SK-N-SH (cell line): ENCODE measurements at regions not wholly inside any gene's neighbourhood (a gene's known extent, or its start where the extent isn't known, plus 50 kb on each side); places are given as distances from the start of the nearest gene placed in this dataset.

Source experiments
- CTCF ChIA-PET: fragments of 300-600, 350-600 bp; formaldehyde crosslinking; extraction: SDS; loops from one replicate; lab custom pipeline; 2021; lab: Yijun Ruan, JAX
- POLR2A ChIA-PET: fragments of 350-600 bp; sonication (Branson Sonifier 250); formaldehyde crosslinking; extraction: SDS; loops from one replicate; lab custom pipeline; 2020; ENCODE audit warnings: antibody characterized with exemption, inconsistent platforms; lab: Yijun Ruan, JAX
- DNase-seq: peaks from one replicate; pipeline ENCODE4 v3.0.0; 2012
- H2AFZ ChIP-seq: fragments of 200-600 bp; sonication (generic); 2 replicates; pipeline ENCODE4 v1.8.1; 2016; ENCODE audit warnings: antibody characterized with exemption, mild to moderate bottlenecking, low read depth
- H3F3A ChIP-seq: fragments of 200-600 bp; sonication (generic); replicated peaks from 2 replicates; pipeline ENCODE3; 2016; ENCODE audit warnings: antibody characterized with exemption, mild to moderate bottlenecking; ENCODE audit not compliant: insufficient read depth
- H3K27ac ChIP-seq, 2 experiments: fragments of 200-500 bp in 1 of 2; fragments of 200-600 bp in 1 of 2; sonication (Bioruptor generic) in 1 of 2; sonication (generic), shearing (Covaris generic) in 1 of 2; 2 replicates each; pipeline versions ENCODE4 v1.5.1 to v1.6.1; 2014 to 2016; ENCODE audit warnings: low read depth in 2 of 2, inconsistent platforms in 1 of 2, low read length in 1 of 2, mild to moderate bottlenecking in 1 of 2, mixed read lengths in 1 of 2
- H3K27me3 ChIP-seq: fragments of 200-600 bp; sonication (generic), shearing (Covaris generic); 2 replicates; pipeline ENCODE4 v1.6.1; 2016; ENCODE audit warnings: mixed run types; ENCODE audit not compliant: insufficient read depth
- H3K36me3 ChIP-seq, 2 experiments: fragments of 200-500 bp in 1 of 2; fragments of 200-600 bp in 1 of 2; sonication (Bioruptor generic) in 1 of 2; sonication (generic) in 1 of 2; replicated peaks in 1 of 2; 2 replicates each; pipeline versions ENCODE3 to v1.5.1; 2014 to 2016; ENCODE audit warnings: low read length in 1 of 2, mild to moderate bottlenecking in 1 of 2; ENCODE audit not compliant: insufficient read depth in 2 of 2, control insufficient read depth in 1 of 2
- H3K4me1 ChIP-seq, 2 experiments: fragments of 200-500 bp in 1 of 2; fragments of 200-600 bp in 1 of 2; sonication (Bioruptor generic) in 1 of 2; sonication (generic), shearing (Covaris generic) in 1 of 2; 2 replicates each; pipeline versions ENCODE4 v1.5.1 to v1.6.1; 2014 to 2016; ENCODE audit warnings: low read depth in 1 of 2, low read length in 1 of 2, mixed run types in 1 of 2; ENCODE audit not compliant: insufficient read depth in 2 of 2, control insufficient read depth in 1 of 2
- H3K4me2 ChIP-seq: fragments of 200-600 bp; sonication (generic), shearing (Covaris generic); 2 replicates; pipeline ENCODE4 v1.6.1; 2017; ENCODE audit warnings: mixed run types
- H3K4me3 ChIP-seq, 2 experiments: fragments of 200-500 bp in 1 of 2; fragments of 200-600 bp in 1 of 2; sonication (Bioruptor generic) in 1 of 2; sonication (generic), shearing (Covaris generic) in 1 of 2; 2 replicates each; pipeline versions ENCODE4 v1.5.1 to v1.8.1; 2014 to 2016; ENCODE audit warnings: low read depth in 2 of 2, inconsistent platforms in 1 of 2, low read length in 1 of 2, mild to moderate bottlenecking in 1 of 2, mixed read lengths in 1 of 2, moderate library complexity in 1 of 2
- H3K79me2 ChIP-seq: fragments of 200-600 bp; sonication (generic); 2 replicates; pipeline ENCODE4 v1.8.1; 2017; ENCODE audit warnings: mild to moderate bottlenecking; ENCODE audit not compliant: insufficient read depth
- H3K9ac ChIP-seq: fragments of 200-600 bp; sonication (generic); 2 replicates; pipeline ENCODE4 v1.6.1; 2017; ENCODE audit warnings: mixed run types
- H3K9me2 ChIP-seq: fragments of 200-600 bp; sonication (generic); 2 replicates; pipeline ENCODE4 v1.6.1; 2017; ENCODE audit warnings: mixed run types
- H3K9me3 ChIP-seq: fragments of 200-600 bp; sonication (generic); 2 replicates; pipeline ENCODE4 v1.6.1; 2017; ENCODE audit warnings: mixed run types, mild to moderate bottlenecking, moderate library complexity
- H4K20me1 ChIP-seq: fragments of 200-600 bp; sonication (generic); 2 replicates; pipeline ENCODE4 v1.6.1; 2017; ENCODE audit warnings: mild to moderate bottlenecking, mixed run types; ENCODE audit not compliant: insufficient read depth
- CHD2 ChIP-seq: fragments of 150-350 bp; IDR thresholded peaks from 2 replicates; pipeline ENCODE4 v1.6.1; 2018; ENCODE audit warnings: low read length; ENCODE audit not compliant: partially characterized antibody
- CTCF ChIP-seq: fragments of 200-600 bp; sonication (generic); IDR thresholded peaks from 2 replicates; pipeline ENCODE4 v1.6.1; 2017; ENCODE audit warnings: antibody characterized with exemption, mild to moderate bottlenecking, moderate library complexity
- EZH2phosphoT487 ChIP-seq: fragments of 200-600 bp; sonication (generic); IDR thresholded peaks from 2 replicates; pipeline ENCODE4 v1.6.1; 2017; ENCODE audit warnings: low read depth, mixed run types, mild to moderate bottlenecking, antibody characterized with exemption, moderate library complexity, borderline replicate concordance
- FOSL2 ChIP-seq: IDR thresholded peaks from 2 replicates; pipeline ENCODE4 v1.4.0; 2012; ENCODE audit warnings: low read depth, mild to moderate bottlenecking, moderate library complexity, borderline replicate concordance
- FOXJ3 ChIP-seq: sonication (generic); formaldehyde crosslinking; IDR thresholded peaks from 2 replicates; pipeline ENCODE4 v1.5.1; 2020; ENCODE audit warnings: mild to moderate bottlenecking, missing genetic modification reagents
- FOXM1 ChIP-seq: IDR thresholded peaks from 2 replicates; pipeline ENCODE4 v1.4.0; 2012; ENCODE audit warnings: low read depth, mild to moderate bottlenecking
- GABPA ChIP-seq: IDR thresholded peaks from 2 replicates; pipeline ENCODE4 v1.4.0; 2012; ENCODE audit warnings: low read depth, mild to moderate bottlenecking
- GATA2 ChIP-seq: sonication (generic); formaldehyde crosslinking; IDR thresholded peaks from 2 replicates; pipeline ENCODE4 v1.5.0; 2020; ENCODE audit warnings: mild to moderate bottlenecking, missing genetic modification reagents
- JUND ChIP-seq: IDR thresholded peaks from 2 replicates; pipeline ENCODE4 v1.4.0; 2012
- MEF2A ChIP-seq: IDR thresholded peaks from 2 replicates; pipeline ENCODE4 v1.4.0; 2012; ENCODE audit warnings: low read depth, borderline replicate concordance
- NFIC ChIP-seq: IDR thresholded peaks from 2 replicates; pipeline ENCODE4 v1.4.0; 2012; ENCODE audit warnings: borderline replicate concordance
- NRF1 ChIP-seq: IDR thresholded peaks from 2 replicates; pipeline ENCODE4 v1.6.1; 2012; ENCODE audit warnings: low read depth, mild to moderate bottlenecking, low read length
- REST ChIP-seq: IDR thresholded peaks from 2 replicates; pipeline ENCODE4 v1.6.1; 2012; ENCODE audit warnings: mild to moderate bottlenecking, low read depth, low read length, moderate library complexity
- RXRA ChIP-seq: IDR thresholded peaks from 2 replicates; pipeline ENCODE4 v1.4.0; 2012; ENCODE audit warnings: low read depth, mild to moderate bottlenecking, borderline replicate concordance
- SIN3A ChIP-seq: IDR thresholded peaks from 2 replicates; pipeline ENCODE4 v1.6.1; 2012; ENCODE audit warnings: low read depth, mild to moderate bottlenecking, low read length, moderate library complexity, borderline replicate concordance
- WGBS: methylation state at CpG from one replicate; pipeline ENCODE4 v1.1.6; 2017; ENCODE audit warnings: low lambda C conversion rate; 5-methylcytosine and 5-hydroxymethylcytosine counted together
- TF ChIP-seq, protein P1 (sequence below): IDR thresholded peaks from 2 replicates; pipeline ENCODE4 v1.4.0; 2012; ENCODE audit warnings: low read depth, borderline replicate concordance
- TF ChIP-seq, protein P2 (sequence below): IDR thresholded peaks from 2 replicates; pipeline ENCODE4 v1.4.0; 2012; ENCODE audit warnings: low read depth

DNA sequence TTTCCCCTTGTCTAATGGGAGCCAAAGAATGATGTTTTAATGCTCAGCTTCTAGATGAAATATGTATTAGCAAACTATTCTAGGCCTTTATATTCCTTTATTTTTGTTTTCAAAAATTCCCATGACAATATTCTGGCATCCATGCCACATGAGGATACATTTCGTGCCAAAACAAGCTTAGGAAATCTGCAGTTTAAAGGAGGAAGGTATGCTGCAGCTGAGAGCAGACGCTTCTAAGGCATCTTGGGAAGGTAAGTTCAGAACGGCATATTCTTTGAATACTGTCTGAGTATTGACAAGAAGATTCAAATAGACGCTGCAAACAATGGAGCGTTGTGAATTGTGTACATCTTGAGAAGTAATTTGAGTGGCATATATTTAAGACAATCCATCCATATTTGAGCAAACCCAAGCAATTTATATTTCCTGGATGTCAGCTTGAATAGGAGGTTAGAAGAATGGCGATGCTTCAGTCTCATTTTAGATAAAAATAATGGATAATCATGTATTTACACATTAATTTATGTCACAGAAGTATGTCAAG is 158.6 kb downstream of the RAP2B start:
- peaks cover 0 to 5% of the 10 kb centered on the region in 2 experiments; a peak in 1 of 4 replicates for H3K4me1 ChIP-seq
- no peaks in the 10 kb centered on the region for H3K36me3 ChIP-seq
- no peak overlapping the region for H3K27ac ChIP-seq
- no peaks in the 10 kb centered on the region for H3K9me3 ChIP-seq
- H3F3A ChIP-seq = peaks cover 11% of the 10 kb centered on the region
- peak overlapping the region; percentile 55 for H3K4me2 ChIP-seq
- H4K20me1 ChIP-seq = no peaks in the 10 kb centered on the region
- H3K9me2 ChIP-seq = no peaks in the 10 kb centered on the region
- WGBS = 34% methylated on average over 6 of the region's 6 CpGs
- CTCF ChIA-PET = no interaction called here
- H3K27me3 ChIP-seq = no peaks in the 10 kb centered on the region
- H2AFZ ChIP-seq = no peak overlapping the region; the same call in 1 of the 2 replicates
- H3K4me3 ChIP-seq = 0 out of 4 replicates have a peak overlapping the region, but pooled peaks of 1 of the 2 experiments have one; percentile 1
- H3K79me2 ChIP-seq = no peaks in the 10 kb centered on the region
- no peak for DNase-seq
- TF ChIP-seq EZH2phosphoT487 = no peak
- no peak for TF ChIP-seq RXRA
- no peak for TF ChIP-seq MEF2A
- no peak for TF ChIP-seq NFIC
- TF ChIP-seq JUND = no peak
- TF ChIP-seq NRF1 = no peak
- no peak for TF ChIP-seq FOXM1
- TF ChIP-seq, protein P1, sequence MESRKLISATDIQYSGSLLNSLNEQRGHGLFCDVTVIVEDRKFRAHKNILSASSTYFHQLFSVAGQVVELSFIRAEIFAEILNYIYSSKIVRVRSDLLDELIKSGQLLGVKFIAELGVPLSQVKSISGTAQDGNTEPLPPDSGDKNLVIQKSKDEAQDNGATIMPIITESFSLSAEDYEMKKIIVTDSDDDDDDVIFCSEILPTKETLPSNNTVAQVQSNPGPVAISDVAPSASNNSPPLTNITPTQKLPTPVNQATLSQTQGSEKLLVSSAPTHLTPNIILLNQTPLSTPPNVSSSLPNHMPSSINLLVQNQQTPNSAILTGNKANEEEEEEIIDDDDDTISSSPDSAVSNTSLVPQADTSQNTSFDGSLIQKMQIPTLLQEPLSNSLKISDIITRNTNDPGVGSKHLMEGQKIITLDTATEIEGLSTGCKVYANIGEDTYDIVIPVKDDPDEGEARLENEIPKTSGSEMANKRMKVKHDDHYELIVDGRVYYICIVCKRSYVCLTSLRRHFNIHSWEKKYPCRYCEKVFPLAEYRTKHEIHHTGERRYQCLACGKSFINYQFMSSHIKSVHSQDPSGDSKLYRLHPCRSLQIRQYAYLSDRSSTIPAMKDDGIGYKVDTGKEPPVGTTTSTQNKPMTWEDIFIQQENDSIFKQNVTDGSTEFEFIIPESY = no peak
- TF ChIP-seq REST = no peak
- no peak for TF ChIP-seq GABPA
- TF ChIP-seq FOSL2 = no peak
- no peak for TF ChIP-seq CHD2
- TF ChIP-seq, protein P2, sequence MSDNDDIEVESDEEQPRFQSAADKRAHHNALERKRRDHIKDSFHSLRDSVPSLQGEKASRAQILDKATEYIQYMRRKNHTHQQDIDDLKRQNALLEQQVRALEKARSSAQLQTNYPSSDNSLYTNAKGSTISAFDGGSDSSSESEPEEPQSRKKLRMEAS = no peak
- TF ChIP-seq SIN3A = no peak
- TF ChIP-seq FOXJ3 (CRISPR knock-in tag) = no peak
- TF ChIP-seq GATA2 (CRISPR knock-in tag) = no peak
- no peak for TF ChIP-seq CTCF
- POLR2A ChIA-PET = no interaction called here
- H3K9ac ChIP-seq = no peak overlapping the region
